Fibroblast of lung (primary cell): ENCODE measurements at regions not wholly inside any gene's neighbourhood (a gene's known extent, or its start where the extent isn't known, plus 50 kb on each side); places are given as distances from the start of the nearest gene placed in this dataset.

Source experiments
- EZH2 ChIP-seq: IDR thresholded peaks from 2 replicates; pipeline ENCODE4 v1.5.1; 2012; ENCODE audit warnings: low read length, control low read depth, mild to moderate bottlenecking; ENCODE audit errors: missing control alignments
- TF ChIP-seq, protein P1 (sequence below), 2 donors: IDR thresholded peaks in 1 of 2; conservative IDR thresholded peaks in 1 of 2; 1 replicate in 1 of 2; 2 replicates in 1 of 2; pipeline ENCODE4 v1.5.1; 2011 to 2012; ENCODE audit warnings: low read length in 2 of 2, control low read depth in 1 of 2, inconsistent platforms in 1 of 2, low read depth in 1 of 2, mild to moderate bottlenecking in 1 of 2

DNA sequence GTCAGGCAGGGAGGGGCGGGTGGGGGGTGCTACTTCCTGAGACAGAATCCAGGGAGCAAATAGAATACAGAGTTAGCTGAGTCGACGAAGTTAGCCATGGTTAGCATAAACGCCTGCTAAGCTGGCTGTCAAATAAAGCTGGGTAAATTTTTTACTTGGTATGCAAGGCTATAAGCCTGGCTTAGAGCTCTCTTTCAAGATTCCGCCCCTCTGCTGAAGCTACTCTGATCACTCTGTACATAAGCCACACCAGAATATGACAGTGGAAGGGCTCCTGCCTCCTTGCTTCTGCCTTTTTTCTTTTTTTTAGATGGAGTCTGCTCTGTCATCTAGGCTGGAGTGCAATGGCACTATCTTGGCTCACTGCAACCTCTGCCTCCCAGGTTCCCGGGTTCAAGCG is 58.3 kb downstream of the CYRIA start:
- TF ChIP-seq, protein P1, sequence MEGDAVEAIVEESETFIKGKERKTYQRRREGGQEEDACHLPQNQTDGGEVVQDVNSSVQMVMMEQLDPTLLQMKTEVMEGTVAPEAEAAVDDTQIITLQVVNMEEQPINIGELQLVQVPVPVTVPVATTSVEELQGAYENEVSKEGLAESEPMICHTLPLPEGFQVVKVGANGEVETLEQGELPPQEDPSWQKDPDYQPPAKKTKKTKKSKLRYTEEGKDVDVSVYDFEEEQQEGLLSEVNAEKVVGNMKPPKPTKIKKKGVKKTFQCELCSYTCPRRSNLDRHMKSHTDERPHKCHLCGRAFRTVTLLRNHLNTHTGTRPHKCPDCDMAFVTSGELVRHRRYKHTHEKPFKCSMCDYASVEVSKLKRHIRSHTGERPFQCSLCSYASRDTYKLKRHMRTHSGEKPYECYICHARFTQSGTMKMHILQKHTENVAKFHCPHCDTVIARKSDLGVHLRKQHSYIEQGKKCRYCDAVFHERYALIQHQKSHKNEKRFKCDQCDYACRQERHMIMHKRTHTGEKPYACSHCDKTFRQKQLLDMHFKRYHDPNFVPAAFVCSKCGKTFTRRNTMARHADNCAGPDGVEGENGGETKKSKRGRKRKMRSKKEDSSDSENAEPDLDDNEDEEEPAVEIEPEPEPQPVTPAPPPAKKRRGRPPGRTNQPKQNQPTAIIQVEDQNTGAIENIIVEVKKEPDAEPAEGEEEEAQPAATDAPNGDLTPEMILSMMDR (conservative IDR thresholded peaks at IDR 0.05 in 1 of 2, IDR thresholded peaks at IDR 0.05 in 1 of 2; ENCODE audit: low read depth in 1 of 2, low read length in 2 of 2): no peak
- TF ChIP-seq EZH2: no peak
